ENCODE measurements at regions not wholly inside any gene's neighbourhood (a gene's known extent, or its start where the extent isn't known, plus 50 kb on each side); places are given as distances from the start of the nearest gene placed in this dataset.
"Not testable (repeated sequence)": the region's sequence is repeated elsewhere in the genome, so short reads cannot be mapped to it uniquely, and the experiment has no call there.

GRCh38 chr1:200281201-200281835, 128.5 kb downstream of the ZNF281 start:
- DNase-seq: peak; percentile 38

- peak; percentile 62 for DNase-seq
These were observed 129.9 kb downstream of the ZNF281 start for GRCh38 chr1:200279810-200280411.

GRCh38 chr1:200275816-200276453, 133.9 kb downstream of the ZNF281 start:
- no peak for DNase-seq

GRCh38 chr1:200275415-200275814, 134.4 kb downstream of the ZNF281 start:
- no peak for DNase-seq

- no peak for DNase-seq
These were observed 135.7 kb downstream of the ZNF281 start for GRCh38 chr1:200274116-200274515.

GRCh38 chr1:200272481-200273068, 137.3 kb downstream of the ZNF281 start:
- DNase-seq: no peak

GRCh38 chr1:200269256-200269655, 140.6 kb downstream of the ZNF281 start:
- no peak for DNase-seq

- DNase-seq: no peak
These were observed 141.9 kb downstream of the ZNF281 start for GRCh38 chr1:200267937-200268336.

GRCh38 chr1:200267458-200267857, 142.4 kb downstream of the ZNF281 start:
- DNase-seq: no peak

GRCh38 chr1:200266871-200267270, 143.0 kb downstream of the ZNF281 start:
- no peak for DNase-seq

GRCh38 chr1:200265881-200266280, 144.0 kb downstream of the ZNF281 start:
- DNase-seq: peak; percentile 54

- DNase-seq: no peak
These were observed 144.7 kb downstream of the ZNF281 start for GRCh38 chr1:200265104-200265503.

GRCh38 chr1:200263203-200263602, 146.6 kb downstream of the ZNF281 start:
- no peak for DNase-seq

GRCh38 chr1:200262326-200262965, 147.4 kb downstream of the ZNF281 start:
- DNase-seq: no peak

GRCh38 chr1:200260597-200261335, 149.1 kb downstream of the ZNF281 start:
- peak; percentile 67 for DNase-seq

- peak; percentile 28 for DNase-seq
These were observed 151.1 kb downstream of the ZNF281 start for GRCh38 chr1:200258447-200259375.

- peak; percentile 8 for DNase-seq
These were observed 152.6 kb downstream of the ZNF281 start for GRCh38 chr1:200257235-200257634.

- DNase-seq: not testable (repeated sequence)
These were observed 155.2 kb downstream of the ZNF281 start for GRCh38 chr1:200254602-200255001.

GRCh38 chr1:200253774-200254495, 155.9 kb downstream of the ZNF281 start:
- DNase-seq: no peak

- peak; percentile 80 for DNase-seq
These were observed 157.3 kb downstream of the ZNF281 start for GRCh38 chr1:200252531-200252930.

GRCh38 chr1:200250469-200250868, 159.4 kb downstream of the ZNF281 start:
- no peak for DNase-seq
